Epithelial cell of proximal tubule (primary cell): ENCODE measurements at regions not wholly inside any gene's neighbourhood (a gene's known extent, or its start where the extent isn't known, plus 50 kb on each side); places are given as distances from the start of the nearest gene placed in this dataset.
A peak's percentile ranks its signal among the peaks of the same experiment; 100 is the strongest.

Experiments used
- DNase-seq: peaks from one replicate; pipeline ENCODE4 v3.0.0-alpha.2; 2011; ENCODE audit warnings: low read depth
- H3K4me3 ChIP-seq: 2 replicates; pipeline ENCODE4 v1.5.1; 2011; ENCODE audit warnings: low read depth, mild to moderate bottlenecking, low read length
- TF ChIP-seq, protein P1 (sequence below): conservative IDR thresholded peaks from 2 replicates; pipeline ENCODE4 v1.5.1; 2012; ENCODE audit warnings: low read depth, mild to moderate bottlenecking, low read length

DNA sequence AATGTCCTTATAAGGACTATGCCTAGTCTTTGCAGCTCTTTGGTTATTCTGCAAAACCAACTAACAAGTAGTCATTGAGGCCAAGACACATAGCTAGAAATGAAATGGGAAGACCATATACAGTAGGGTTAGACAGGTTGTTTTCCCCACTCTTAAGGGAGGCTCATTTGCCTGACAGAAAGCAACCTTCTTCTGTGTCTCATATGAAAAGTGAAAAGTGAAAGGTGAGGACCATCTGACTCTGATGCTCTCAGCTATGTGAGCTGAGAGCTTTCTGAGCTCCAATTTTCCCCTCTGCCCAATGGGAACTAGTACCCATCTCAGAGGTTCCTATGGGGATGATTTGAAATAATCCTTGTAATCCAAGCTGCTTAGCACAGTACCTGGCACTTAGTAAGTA, 142.0 kb upstream of the BDNF start:
- DNase-seq = no peak

GRCh38 chr11:27841023-27841422, 140.8 kb upstream of the BDNF start:
- no peak overlapping the region for H3K4me3 ChIP-seq
- DNase-seq = no peak
- TF ChIP-seq, protein P1, sequence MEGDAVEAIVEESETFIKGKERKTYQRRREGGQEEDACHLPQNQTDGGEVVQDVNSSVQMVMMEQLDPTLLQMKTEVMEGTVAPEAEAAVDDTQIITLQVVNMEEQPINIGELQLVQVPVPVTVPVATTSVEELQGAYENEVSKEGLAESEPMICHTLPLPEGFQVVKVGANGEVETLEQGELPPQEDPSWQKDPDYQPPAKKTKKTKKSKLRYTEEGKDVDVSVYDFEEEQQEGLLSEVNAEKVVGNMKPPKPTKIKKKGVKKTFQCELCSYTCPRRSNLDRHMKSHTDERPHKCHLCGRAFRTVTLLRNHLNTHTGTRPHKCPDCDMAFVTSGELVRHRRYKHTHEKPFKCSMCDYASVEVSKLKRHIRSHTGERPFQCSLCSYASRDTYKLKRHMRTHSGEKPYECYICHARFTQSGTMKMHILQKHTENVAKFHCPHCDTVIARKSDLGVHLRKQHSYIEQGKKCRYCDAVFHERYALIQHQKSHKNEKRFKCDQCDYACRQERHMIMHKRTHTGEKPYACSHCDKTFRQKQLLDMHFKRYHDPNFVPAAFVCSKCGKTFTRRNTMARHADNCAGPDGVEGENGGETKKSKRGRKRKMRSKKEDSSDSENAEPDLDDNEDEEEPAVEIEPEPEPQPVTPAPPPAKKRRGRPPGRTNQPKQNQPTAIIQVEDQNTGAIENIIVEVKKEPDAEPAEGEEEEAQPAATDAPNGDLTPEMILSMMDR = no peak

More for the DNA sequence above, 142.0 kb upstream of the BDNF start:
- TF ChIP-seq, protein P1 = no peak
- H3K4me3 ChIP-seq = no peak overlapping the region

DNA sequence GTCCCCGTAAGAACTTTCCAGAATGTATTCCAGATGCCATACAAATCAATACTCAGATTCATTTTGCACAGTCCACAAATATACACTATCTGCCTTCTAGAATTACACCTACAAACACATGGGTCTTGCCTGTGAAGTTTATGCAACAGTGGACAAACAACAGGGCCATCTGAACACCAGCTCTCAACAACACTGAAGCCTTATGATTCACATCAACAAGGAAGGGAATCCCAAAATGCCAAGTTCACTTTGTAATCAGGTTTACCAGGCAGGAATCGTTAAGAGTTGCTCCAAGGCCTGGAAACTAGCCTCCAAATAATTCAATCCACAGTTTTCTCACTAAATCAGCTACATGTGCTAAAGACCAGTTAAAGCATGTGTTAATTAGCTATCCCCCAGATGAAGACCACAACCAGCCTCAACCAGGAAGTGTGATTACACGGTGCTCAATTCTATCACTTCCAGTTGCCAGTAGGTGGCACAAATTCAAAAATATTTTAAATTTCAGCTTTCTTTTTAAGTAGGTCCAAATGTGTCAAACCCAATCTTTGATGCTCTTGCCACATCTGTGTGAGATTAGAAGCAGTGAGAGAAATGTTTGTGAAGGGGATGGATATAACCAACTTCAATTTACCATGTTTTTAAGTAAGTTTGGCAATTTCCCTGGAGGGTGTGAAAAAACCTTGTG, 139.1 kb upstream of the BDNF start:
- DNase-seq = no peak
- TF ChIP-seq, protein P1 = peak; percentile 59
- H3K4me3 ChIP-seq = no peak overlapping the region

GRCh38 chr11:27838674-27839073, 138.4 kb upstream of the BDNF start:
- TF ChIP-seq, protein P1 = no peak
- no peak overlapping the region for H3K4me3 ChIP-seq
- no peak for DNase-seq

DNA sequence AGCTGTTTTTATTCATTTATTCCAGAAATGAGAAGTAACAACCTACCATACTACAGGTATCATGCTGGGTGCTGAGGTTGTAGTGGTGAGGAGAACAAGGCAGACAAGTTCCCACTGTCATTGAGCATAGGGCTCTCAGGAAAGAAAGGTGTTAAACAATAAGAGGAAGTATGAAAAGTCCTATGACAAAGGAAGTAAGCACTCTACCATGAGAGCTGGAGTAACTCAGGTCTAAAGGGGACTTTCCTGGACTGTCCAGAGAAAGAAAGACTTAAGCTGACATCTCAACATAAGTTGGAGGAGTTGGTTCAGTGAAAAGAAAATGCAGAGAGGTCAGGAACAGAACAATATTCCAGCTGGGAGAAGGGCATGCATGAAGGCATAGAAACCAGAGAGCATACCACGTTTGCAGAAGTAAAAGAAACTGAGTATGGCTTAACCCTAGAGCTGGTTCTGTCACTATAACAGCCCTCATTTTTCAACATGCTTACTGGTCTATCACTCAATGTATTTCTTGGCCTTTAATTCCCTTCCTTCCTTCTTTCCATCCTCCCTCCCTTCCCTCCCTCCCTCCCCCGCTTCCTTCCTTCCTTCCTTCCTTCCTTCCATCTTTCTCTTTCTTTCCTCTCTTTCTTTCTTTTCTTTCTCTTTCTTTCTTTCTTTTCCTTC, 137.8 kb upstream of the BDNF start:
- TF ChIP-seq, protein P1 = no peak
- H3K4me3 ChIP-seq = no peak overlapping the region
- DNase-seq = no peak

DNA sequence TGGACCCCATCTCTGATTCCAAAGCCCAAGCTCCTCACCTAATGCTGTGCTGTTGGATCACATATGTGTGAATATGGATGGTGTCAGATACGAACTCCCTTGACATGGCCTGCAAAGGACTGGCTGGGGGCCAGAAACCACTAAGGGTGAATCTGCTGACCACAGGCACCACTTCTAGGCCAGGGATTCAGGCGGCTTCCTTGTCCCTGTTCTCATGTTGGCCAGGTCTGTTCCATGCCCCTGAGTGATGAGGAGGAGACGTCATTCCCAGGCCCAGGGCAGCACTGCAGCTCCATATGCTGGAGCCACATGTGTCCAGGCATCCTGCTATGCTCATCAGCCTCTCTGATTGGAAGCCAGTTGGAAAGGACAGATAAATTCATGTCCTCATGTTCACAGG, 130.0 kb upstream of the BDNF start:
- no peak overlapping the region for H3K4me3 ChIP-seq
- TF ChIP-seq, protein P1 = no peak
- DNase-seq = no peak

GRCh38 chr11:27820249-27820648, 120.0 kb upstream of the BDNF start:
- DNase-seq = no peak
- no peak overlapping the region for H3K4me3 ChIP-seq
- TF ChIP-seq, protein P1 = no peak
